B cell (primary cell): ENCODE measurements at regions not wholly inside any gene's neighbourhood (a gene's known extent, or its start where the extent isn't known, plus 50 kb on each side); places are given as distances from the start of the nearest gene placed in this dataset.

Source experiments
- ATAC-seq: fragments of 200-7000 bp; cut with Tn5 transposase; one replicate; pipeline ENCODE4 v1.10.0; 2021; ENCODE audit warnings: low read depth, mild to moderate bottlenecking, moderate number of reproducible peaks, moderate library complexity
- CTCF ChIA-PET: fragments of 350-600 bp; sonication (Branson Sonifier 250); formaldehyde crosslinking; loops from one replicate; lab custom pipeline; 2021; ENCODE audit warnings: antibody characterized with exemption, inconsistent platforms; lab: Charles Lee
- POLR2A ChIA-PET: fragments of 350-600 bp; sonication (Branson Sonifier 250); formaldehyde crosslinking; loops from one replicate; lab custom pipeline; 2021; ENCODE audit warnings: antibody characterized with exemption; lab: Charles Lee
- DNase-seq: peaks from one replicate; pipeline ENCODE4 v3.0.0; 2013
- H2AFZ ChIP-seq: 2 replicates; pipeline ENCODE4 v1.6.1; 2012; ENCODE audit warnings: mild to moderate bottlenecking, low read depth, low read length; ENCODE audit not compliant: insufficient read depth, poor library complexity, severe bottlenecking
- H3K27ac ChIP-seq, 2 donors: 1 replicate in 1 of 2; 2 replicates in 1 of 2; pipeline ENCODE4 v1.5.1; 2012 to 2013; ENCODE audit warnings: low read length in 2 of 2, mild to moderate bottlenecking in 2 of 2, moderate library complexity in 1 of 2
- H3K27me3 ChIP-seq, 4 experiments: fragments of 200-600 bp in 1 of 4; sonication (generic) in 1 of 4; replicated peaks in 1 of 4; 1 replicate in 2 of 4; 2 replicates in 2 of 4; pipeline versions ENCODE4 v1.6.1 to v1.7.0; 2013 to 2016; ENCODE audit warnings: low read length in 3 of 4, mild to moderate bottlenecking in 2 of 4, mixed read lengths in 1 of 4, moderate library complexity in 1 of 4; ENCODE audit not compliant: insufficient read depth in 4 of 4, control insufficient read depth in 3 of 4; ENCODE audit errors: control extremely low read depth in 1 of 4
- H3K36me3 ChIP-seq, 2 experiments: replicated peaks in 1 of 2; 1 replicate in 1 of 2; 2 replicates in 1 of 2; pipeline versions ENCODE4 v1.6.1 to v1.7.1; 2013; ENCODE audit warnings: low read length in 1 of 2; ENCODE audit not compliant: insufficient read depth in 2 of 2, control insufficient read depth in 1 of 2; ENCODE audit errors: control extremely low read depth in 1 of 2, extremely low read depth in 1 of 2
- H3K4me1 ChIP-seq, 2 donors: fragments of 200-600 bp in 1 of 2; sonication (generic) in 1 of 2; 1 replicate in 1 of 2; 2 replicates in 1 of 2; pipeline versions ENCODE4 v1.5.1 to v1.6.1; 2013 to 2017; ENCODE audit warnings: low read length in 2 of 2; ENCODE audit not compliant: control insufficient read depth in 2 of 2, insufficient read depth in 2 of 2
- H3K4me2 ChIP-seq: replicated peaks from 2 replicates; pipeline ENCODE3; 2012; ENCODE audit warnings: mild to moderate bottlenecking, low read depth, low read length; ENCODE audit not compliant: poor library complexity, severe bottlenecking
- H3K4me3 ChIP-seq, 5 experiments: fragments of 200-600 bp in 1 of 5; sonication (generic) in 1 of 5; 1 replicate in 3 of 5; 2 replicates in 2 of 5; pipeline versions ENCODE4 v1.5.1 to v1.7.0; 2011 to 2016; ENCODE audit warnings: low read length in 4 of 5, mild to moderate bottlenecking in 4 of 5, low read depth in 2 of 5, control low read depth in 1 of 5, moderate library complexity in 1 of 5; ENCODE audit not compliant: insufficient read depth in 1 of 5; ENCODE audit errors: control extremely low read depth in 1 of 5, extremely low read depth in 1 of 5
- H3K79me2 ChIP-seq: fragments of 200-600 bp; sonication (generic); one replicate; pipeline ENCODE4 v1.6.0; 2016; ENCODE audit warnings: low read length; ENCODE audit not compliant: control insufficient read depth, insufficient read depth
- H3K9ac ChIP-seq: fragments of 200-600 bp; sonication (generic); 2 replicates; pipeline ENCODE4 v1.6.1; 2017; ENCODE audit warnings: mild to moderate bottlenecking, low read length, moderate library complexity
- H3K9me3 ChIP-seq, 3 donors: one replicate each; pipeline versions ENCODE4 v1.6.1 to v1.7.1; 2013; ENCODE audit warnings: low read length in 2 of 3; ENCODE audit not compliant: control insufficient read depth in 2 of 3, insufficient read depth in 1 of 3; ENCODE audit errors: control extremely low read depth in 1 of 3
- H4K20me1 ChIP-seq: 2 replicates; pipeline ENCODE4 v1.6.0; 2012; ENCODE audit warnings: mild to moderate bottlenecking, low read length; ENCODE audit not compliant: insufficient read depth, control insufficient read depth, poor library complexity, severe bottlenecking
- H3K27ac Mint-ChIP-seq: one replicate; pipeline ENCODE4 v1.8.0; 2021; ENCODE audit warnings: mixed read lengths
- H3K27me3 Mint-ChIP-seq: one replicate; pipeline ENCODE4 v1.8.0; 2021; ENCODE audit warnings: mixed read lengths
- H3K4me1 Mint-ChIP-seq: one replicate; pipeline ENCODE4 v1.8.0; 2021; ENCODE audit warnings: mixed read lengths
- H3K4me3 Mint-ChIP-seq: one replicate; pipeline ENCODE4 v1.8.0; 2021; ENCODE audit warnings: mixed read lengths
- H3K9me3 Mint-ChIP-seq: one replicate; pipeline ENCODE4 v1.8.0; 2022; ENCODE audit warnings: mixed read lengths; ENCODE audit not compliant: insufficient read depth
- CTCF ChIP-seq: fragments of 200-600 bp; IDR thresholded peaks from one replicate; pipeline ENCODE4 v1.8.0; 2022; ENCODE audit warnings: antibody characterized with exemption, mild to moderate bottlenecking
- EZH2 ChIP-seq: IDR thresholded peaks from 2 replicates; pipeline ENCODE4 v1.6.1; 2012; ENCODE audit warnings: borderline replicate concordance, low read depth, mild to moderate bottlenecking, moderate library complexity, low read length; ENCODE audit not compliant: insufficient read depth, poor library complexity, severe bottlenecking
- WGBS: methylation state at CpG from one replicate; pipeline ENCODE4 v1.1.5; 2013; ENCODE audit warnings: missing lambda C conversion rate; ENCODE audit not compliant: insufficient coverage; 5-methylcytosine and 5-hydroxymethylcytosine counted together
- intact Hi-C: fragments of 100-400 bp; cut with micrococcal nuclease; formaldehyde crosslinking; loops from one replicate; pipeline ENCODE4 v1.10.0; 2022

DNA sequence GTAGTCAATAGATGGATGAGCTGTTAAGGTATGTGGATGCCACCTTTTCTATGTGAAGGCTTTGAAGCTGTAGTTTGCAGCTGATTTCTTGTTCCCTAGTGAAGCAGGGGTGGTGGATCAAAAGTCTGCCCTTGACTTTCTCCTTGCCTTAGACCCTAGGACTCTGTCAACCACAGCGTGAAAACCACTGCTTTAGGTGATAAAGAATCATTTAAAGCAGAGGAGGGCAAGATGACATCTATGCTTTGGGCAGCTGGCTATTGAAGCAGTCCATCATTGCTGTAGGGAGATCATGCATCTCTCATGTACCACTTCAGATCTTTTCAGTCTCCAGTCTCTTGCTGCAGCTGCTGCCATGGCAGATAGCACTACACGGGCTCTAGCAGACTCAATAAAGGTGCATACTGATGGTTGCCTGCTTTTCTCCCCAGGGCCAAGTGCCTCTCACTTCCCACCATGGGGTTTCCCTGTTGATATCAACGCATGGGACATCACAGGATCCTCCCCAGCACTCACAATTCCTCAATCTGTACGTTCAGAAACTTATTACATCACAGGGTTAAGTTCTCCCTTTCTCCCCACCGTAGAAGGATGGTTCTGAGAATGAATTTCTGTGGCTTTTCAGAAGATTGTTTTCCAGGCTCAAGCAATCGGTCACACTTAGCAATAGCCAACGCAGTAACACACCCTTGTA is 122.0 kb upstream of the STMND1 start:
- no peaks in the 10 kb centered on the region for H3K79me2 ChIP-seq
- no peak overlapping the region for H3K4me3 Mint-ChIP-seq
- POLR2A ChIA-PET = no interaction called here
- no peaks in the 10 kb centered on the region for H3K27me3 ChIP-seq
- H3K36me3 ChIP-seq = no peaks in the 10 kb centered on the region
- H3K27ac ChIP-seq = no peak overlapping the region
- no peak overlapping the region for H3K4me2 ChIP-seq
- H2AFZ ChIP-seq = no peak overlapping the region
- CTCF ChIA-PET = no interaction called here
- TF ChIP-seq CTCF = no peak
- no peak for TF ChIP-seq EZH2
- DNase-seq = no peak
- no peak overlapping the region for H3K9ac ChIP-seq
- H3K27me3 Mint-ChIP-seq = peaks cover 45% of the 10 kb centered on the region
- no peak for ATAC-seq
- H3K9me3 Mint-ChIP-seq = no peaks in the 10 kb centered on the region
- H3K27ac Mint-ChIP-seq = no peak overlapping the region
- no peaks in the 10 kb centered on the region for H3K4me1 Mint-ChIP-seq
- intact Hi-C loops = no loop called here
- H3K4me3 ChIP-seq = no peak overlapping the region
- no peaks in the 10 kb centered on the region for H4K20me1 ChIP-seq
- 93% methylated on average over 3 of the region's 7 CpGs for WGBS
- no peaks in the 10 kb centered on the region for H3K4me1 ChIP-seq
- peaks cover 0 to 2% (median 0%) of the 10 kb centered on the region in 3 donors for H3K9me3 ChIP-seq

GRCh38 chr6:16978686-16979085 is 123.2 kb upstream of the STMND1 start:
- no peaks in the 10 kb centered on the region for H4K20me1 ChIP-seq
- no peaks in the 10 kb centered on the region for H3K4me1 Mint-ChIP-seq
- H3K9me3 ChIP-seq = peaks cover 0 to 2% (median 0%) of the 10 kb centered on the region in 3 donors
- H3K4me2 ChIP-seq = no peak overlapping the region
- no peak for ATAC-seq
- peaks cover 42% of the 10 kb centered on the region for H3K27me3 Mint-ChIP-seq
- ChIA-PET CTCF (no interaction called here), POLR2A (no interaction called here)
- H3K9ac ChIP-seq = no peak overlapping the region
- H3K4me3 ChIP-seq = no peak overlapping the region
- H3K27me3 ChIP-seq = no peaks in the 10 kb centered on the region
- no peaks in the 10 kb centered on the region for H3K36me3 ChIP-seq
- TF ChIP-seq CTCF (no peak), EZH2 (no peak)
- H3K27ac Mint-ChIP-seq = no peak overlapping the region
- DNase-seq = no peak
- H3K79me2 ChIP-seq = no peaks in the 10 kb centered on the region
- intact Hi-C loops = no loop called here
- H3K4me3 Mint-ChIP-seq = no peak overlapping the region
- H3K27ac ChIP-seq = no peak overlapping the region
- no peaks in the 10 kb centered on the region for H3K4me1 ChIP-seq
- H3K9me3 Mint-ChIP-seq = no peaks in the 10 kb centered on the region
- no peak overlapping the region for H2AFZ ChIP-seq
